Loucy (cell line): ENCODE measurements at regions not wholly inside any gene's neighbourhood (a gene's known extent, or its start where the extent isn't known, plus 50 kb on each side); places are given as distances from the start of the nearest gene placed in this dataset.

ENCODE experiments used
- CTCF ChIP-seq: fragments of 200-600 bp; sonication (generic); conservative IDR thresholded peaks from 2 replicates; pipeline ENCODE4 v1.5.1; 2014; ENCODE audit warnings: mild to moderate bottlenecking, antibody characterized with exemption, low read length
- EZH2phosphoT487 ChIP-seq: fragments of 200-600 bp; IDR thresholded peaks from 2 replicates; pipeline ENCODE4 v1.6.1; 2018; ENCODE audit warnings: antibody characterized with exemption, mild to moderate bottlenecking, moderate library complexity, borderline replicate concordance

GRCh38 chr6:16003197-16003491 lies 125.7 kb upstream of the MYLIP start:
- TF ChIP-seq CTCF (no peak), EZH2phosphoT487 (no peak)
